Heart left ventricle (tissue), 13 donors: ENCODE measurements at regions not wholly inside any gene's neighbourhood (a gene's known extent, or its start where the extent isn't known, plus 50 kb on each side); places are given as distances from the start of the nearest gene placed in this dataset.

Experiments used
- POLR2A ChIP-seq, 2 donors: fragments of 450-650 bp; IDR thresholded peaks; one replicate each; pipeline ENCODE4 v1.6.1; 2017; ENCODE audit warnings: antibody characterized with exemption in 2 of 2, mild to moderate bottlenecking in 2 of 2, moderate library complexity in 2 of 2
- TF ChIP-seq, protein P1 (sequence below), 12 donors: fragments of 200-600 bp; sonication (generic) in 4 of 12; IDR thresholded peaks; one replicate each; pipeline versions ENCODE4 v1.5.0 to v1.8.0; 2018 to 2022; ENCODE audit warnings: antibody characterized with exemption in 12 of 12, mild to moderate bottlenecking in 5 of 12
- donor health status: ischemic (EF 13 %, LVEDD 7.1; RV severe dilation, severe dysfunction).
- donor health status: DM: no; HTN: yes; CAD: no.
- donor health status: DM: no; HTN: no; CAD: no.
- donor health status: ischemic (EF 25% LVEDD 6.9; RV normal size, moderate dysfunction).
- donor health status: ischemic (EF 25% LVEDD 5.7; RV mildly dilated, moderate dysfunction).
- donor health status: ischemic (EF 35%, LVEDD 5.7; RV mildly dilated, moderate dysfunction).
- donor health status: nonischemic (EF 11% LVEDD 7.7; RV severe dilation, severe dysfunction).
- donor health status: DM: yes; HTN: yes; CAD: no.
- donor health status: PGD.
- donor health status: ischemic (EF 29% LVEDD 5.4; RV normal size, mild dysfunction).
- donor health status: nonischemic (EF 23%, LVEDD 6.1; RV moderate dilation, normal function).

DNA sequence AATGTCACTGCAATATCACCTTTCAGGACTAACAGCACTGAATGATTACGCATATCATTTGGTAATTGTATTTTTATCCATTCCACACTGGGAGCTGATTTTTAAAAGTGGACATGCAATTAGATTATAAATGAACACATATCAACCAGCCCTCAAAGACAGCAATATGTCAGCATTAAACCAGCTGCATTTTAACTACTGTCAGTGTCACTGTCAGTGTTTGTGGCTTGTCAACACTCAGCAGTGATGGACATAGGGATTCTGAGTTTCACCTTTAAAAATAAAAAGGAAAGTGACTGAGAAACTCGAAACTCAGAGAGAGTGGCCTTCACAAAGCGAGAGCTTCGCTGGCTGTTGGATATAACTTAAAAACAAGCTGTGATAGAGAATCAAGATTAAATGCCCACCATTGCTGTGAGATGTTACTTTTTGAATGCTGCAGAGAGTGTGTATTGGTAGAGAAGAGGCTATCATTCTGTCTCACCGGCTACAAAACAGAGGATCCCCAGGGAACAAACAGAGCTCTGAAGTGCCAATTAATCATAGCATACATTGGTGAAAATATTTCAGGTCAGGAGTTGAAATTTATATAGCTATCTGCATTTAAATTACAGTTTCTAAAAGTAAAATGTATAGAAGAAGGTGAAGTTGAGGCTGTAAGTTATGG is 635.8 kb downstream of the SQOR start:
- TF ChIP-seq POLR2A (IDR thresholded peaks at IDR 0.05): no peak
- TF ChIP-seq, protein P1, sequence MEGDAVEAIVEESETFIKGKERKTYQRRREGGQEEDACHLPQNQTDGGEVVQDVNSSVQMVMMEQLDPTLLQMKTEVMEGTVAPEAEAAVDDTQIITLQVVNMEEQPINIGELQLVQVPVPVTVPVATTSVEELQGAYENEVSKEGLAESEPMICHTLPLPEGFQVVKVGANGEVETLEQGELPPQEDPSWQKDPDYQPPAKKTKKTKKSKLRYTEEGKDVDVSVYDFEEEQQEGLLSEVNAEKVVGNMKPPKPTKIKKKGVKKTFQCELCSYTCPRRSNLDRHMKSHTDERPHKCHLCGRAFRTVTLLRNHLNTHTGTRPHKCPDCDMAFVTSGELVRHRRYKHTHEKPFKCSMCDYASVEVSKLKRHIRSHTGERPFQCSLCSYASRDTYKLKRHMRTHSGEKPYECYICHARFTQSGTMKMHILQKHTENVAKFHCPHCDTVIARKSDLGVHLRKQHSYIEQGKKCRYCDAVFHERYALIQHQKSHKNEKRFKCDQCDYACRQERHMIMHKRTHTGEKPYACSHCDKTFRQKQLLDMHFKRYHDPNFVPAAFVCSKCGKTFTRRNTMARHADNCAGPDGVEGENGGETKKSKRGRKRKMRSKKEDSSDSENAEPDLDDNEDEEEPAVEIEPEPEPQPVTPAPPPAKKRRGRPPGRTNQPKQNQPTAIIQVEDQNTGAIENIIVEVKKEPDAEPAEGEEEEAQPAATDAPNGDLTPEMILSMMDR (IDR thresholded peaks at IDR 0.05): no peak
